ENCODE measurements at regions not wholly inside any gene's neighbourhood (a gene's known extent, or its start where the extent isn't known, plus 50 kb on each side); places are given as distances from the start of the nearest gene placed in this dataset.

- TF ChIP-seq RAD21 (IDR thresholded peaks at IDR 0.05; ENCODE audit: low read length) (no peak), POLR2AphosphoS5 (IDR thresholded peaks at IDR 0.05; ENCODE audit: low read depth, low read length) (no peak), SMC3 (IDR thresholded peaks at IDR 0.05; ENCODE audit: low read depth, low read length) (no peak), CTCF (IDR thresholded peaks at IDR 0.05) (no peak), GABPA (IDR thresholded peaks at IDR 0.05; ENCODE audit: low read depth) (no peak), RFX5 (IDR thresholded peaks at IDR 0.05; ENCODE audit: low read length) (no peak), TEAD4 (IDR thresholded peaks at IDR 0.05; ENCODE audit: borderline replicate concordance, insufficient read depth) (no peak), MXI1 (IDR thresholded peaks at IDR 0.05; ENCODE audit: low read depth, low read length) (no peak), IRF3 (IDR thresholded peaks at IDR 0.05; ENCODE audit: low read depth, low read length) (no peak), JUND (IDR thresholded peaks at IDR 0.05) (no peak)
Measured at GRCh38 chr5:3391210-3391609, 204.4 kb upstream of the IRX1 start.
